ENCODE measurements at regions not wholly inside any gene's neighbourhood (a gene's known extent, or its start where the extent isn't known, plus 50 kb on each side); places are given as distances from the start of the nearest gene placed in this dataset.

DNA sequence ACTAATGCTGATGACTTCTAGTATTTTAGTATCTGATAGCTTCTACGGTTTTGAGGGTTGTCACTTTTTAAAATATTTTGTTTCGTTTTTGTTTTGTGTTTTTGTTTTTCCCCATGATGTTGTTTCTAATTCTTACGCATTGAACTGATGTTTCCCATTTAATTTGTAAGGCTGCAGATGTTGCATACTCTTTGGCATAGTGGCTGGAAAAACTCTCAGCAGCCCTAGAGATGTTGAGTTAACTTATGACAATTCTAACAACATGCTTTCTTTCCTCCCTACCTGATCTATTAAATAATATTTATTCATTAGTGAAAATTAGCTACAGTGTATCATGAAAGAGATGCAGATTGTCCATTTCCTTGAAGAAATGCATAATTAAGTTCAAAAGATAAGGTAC lies 559.3 kb upstream of the GRM7 start:
- no peak overlapping the region for H3K4me3 ChIP-seq
- no peak for FAIRE-seq
- no peak overlapping the region for H3K27ac ChIP-seq (ENCODE audit: extremely low read depth, low read depth, low read length)
- TF ChIP-seq RBM34 (IDR thresholded peaks at IDR 0.05; ENCODE audit: borderline replicate concordance, insufficient read depth, low read length) (no peak), ETS2 (tag; IDR thresholded peaks at IDR 0.05; ENCODE audit: borderline replicate concordance, poor library complexity, severe bottlenecking) (no peak), HOXB6 (CRISPR knock-in tag; IDR thresholded peaks at IDR 0.05; ENCODE audit: borderline replicate concordance) (no peak), DEAF1 (CRISPR knock-in tag; IDR thresholded peaks at IDR 0.05) (no peak), SNIP1 (IDR thresholded peaks at IDR 0.05; ENCODE audit: low read depth) (no peak), ZMIZ1 (IDR thresholded peaks at IDR 0.05; ENCODE audit: low read depth in 2 of 2, low read length in 2 of 2) (no peak), ZNF41 (CRISPR knock-in tag; conservative IDR thresholded peaks at IDR 0.05) (no peak), ZNF146 (CRISPR knock-in tag; IDR thresholded peaks at IDR 0.05; ENCODE audit: unreplicated experiment) (no peak), U2AF1 (optimal IDR thresholded peaks at IDR 0.05; ENCODE audit: low read depth, low read length) (no peak), CHD1 (IDR thresholded peaks at IDR 0.05; ENCODE audit: low read length) (no peak), ZC3H4 (CRISPR knock-in tag; IDR thresholded peaks at IDR 0.05; ENCODE audit: borderline replicate concordance) (no peak), FOXK1 (CRISPR knock-in tag; IDR thresholded peaks at IDR 0.05; ENCODE audit: borderline replicate concordance) (no peak), HIVEP1 (CRISPR knock-in tag; IDR thresholded peaks at IDR 0.05) (no peak), NEUROD1 (IDR thresholded peaks at IDR 0.05; ENCODE audit: borderline replicate concordance, low read depth, low read length, partially characterized antibody) (no peak), JUNB (CRISPR knock-in tag; conservative IDR thresholded peaks at IDR 0.05) (no peak)
- TF ChIP-seq, protein P1, sequence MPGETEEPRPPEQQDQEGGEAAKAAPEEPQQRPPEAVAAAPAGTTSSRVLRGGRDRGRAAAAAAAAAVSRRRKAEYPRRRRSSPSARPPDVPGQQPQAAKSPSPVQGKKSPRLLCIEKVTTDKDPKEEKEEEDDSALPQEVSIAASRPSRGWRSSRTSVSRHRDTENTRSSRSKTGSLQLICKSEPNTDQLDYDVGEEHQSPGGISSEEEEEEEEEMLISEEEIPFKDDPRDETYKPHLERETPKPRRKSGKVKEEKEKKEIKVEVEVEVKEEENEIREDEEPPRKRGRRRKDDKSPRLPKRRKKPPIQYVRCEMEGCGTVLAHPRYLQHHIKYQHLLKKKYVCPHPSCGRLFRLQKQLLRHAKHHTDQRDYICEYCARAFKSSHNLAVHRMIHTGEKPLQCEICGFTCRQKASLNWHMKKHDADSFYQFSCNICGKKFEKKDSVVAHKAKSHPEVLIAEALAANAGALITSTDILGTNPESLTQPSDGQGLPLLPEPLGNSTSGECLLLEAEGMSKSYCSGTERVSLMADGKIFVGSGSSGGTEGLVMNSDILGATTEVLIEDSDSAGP (CRISPR knock-in tag; IDR thresholded peaks at IDR 0.05) = no peak
- no peak overlapping the region for H3K9ac ChIP-seq (ENCODE audit: insufficient read depth in 1 of 2, low read depth in 2 of 2, low read length in 2 of 2)
- no peaks in the 10 kb centered on the region for H3K36me3 ChIP-seq (ENCODE audit: control insufficient read depth, insufficient read depth, low read length)
- no peaks in the 10 kb centered on the region; the same call in 1 of the 2 replicates for H3K9me3 ChIP-seq (replicated peaks; ENCODE audit: control insufficient read depth, insufficient read depth, low read depth, low read length)
- BruUV-seq (replicated peaks) = no TSS peak
- in situ Hi-C loops (cut with MboI) = no loop called here
- H4K20me1 ChIP-seq (replicated peaks; ENCODE audit: control insufficient read depth, insufficient read depth, low read length) = no peaks in the 10 kb centered on the region
- CTCF ChIA-PET (ENCODE audit: low intra/inter-chr PET ratio) = no interaction called here
- H3K79me2 ChIP-seq (ENCODE audit: control insufficient read depth, insufficient read depth, low read length) = no peaks in the 10 kb centered on the region
- H3K4me1 ChIP-seq (replicated peaks in 1 of 2; ENCODE audit: control insufficient read depth in 2 of 2, insufficient read depth in 2 of 2, low read length in 2 of 2) = no peaks in the 10 kb centered on the region
- no peak overlapping the region for H2AFZ ChIP-seq (ENCODE audit: low read depth, low read length)
- H3K27me3 ChIP-seq (ENCODE audit: control insufficient read depth in 2 of 2, insufficient read depth in 2 of 2, low read length in 2 of 2) = no peaks in the 10 kb centered on the region
- H3K9me1 ChIP-seq (ENCODE audit: control insufficient read depth, insufficient read depth, low read length) = no peaks in the 10 kb centered on the region
- POLR2A ChIA-PET = no interaction called here
- WGBS (ENCODE audit: insufficient coverage, low coverage, missing lambda C conversion rate) = 2% methylated on average over 3 of the region's 3 CpGs
- H3K4me2 ChIP-seq (ENCODE audit: insufficient read depth, low read length) = no peak overlapping the region
- no peak for ATAC-seq
- intact Hi-C loops (cut with micrococcal nuclease) = no loop called here
- no peak for DNase-seq (ENCODE audit: extremely low read depth in 1 of 4, low spot score in 3 of 4)
